HT-29 (cell line): ENCODE measurements at regions not wholly inside any gene's neighbourhood (a gene's known extent, or its start where the extent isn't known, plus 50 kb on each side); places are given as distances from the start of the nearest gene placed in this dataset.
"Not testable (repeated sequence)": the region's sequence is repeated elsewhere in the genome, so short reads cannot be mapped to it uniquely, and the experiment has no call there.

Source experiments
- DNase-seq: peaks from one replicate; pipeline ENCODE4 v3.0.0-alpha.2; 2015; ENCODE audit warnings: low spot score

DNA sequence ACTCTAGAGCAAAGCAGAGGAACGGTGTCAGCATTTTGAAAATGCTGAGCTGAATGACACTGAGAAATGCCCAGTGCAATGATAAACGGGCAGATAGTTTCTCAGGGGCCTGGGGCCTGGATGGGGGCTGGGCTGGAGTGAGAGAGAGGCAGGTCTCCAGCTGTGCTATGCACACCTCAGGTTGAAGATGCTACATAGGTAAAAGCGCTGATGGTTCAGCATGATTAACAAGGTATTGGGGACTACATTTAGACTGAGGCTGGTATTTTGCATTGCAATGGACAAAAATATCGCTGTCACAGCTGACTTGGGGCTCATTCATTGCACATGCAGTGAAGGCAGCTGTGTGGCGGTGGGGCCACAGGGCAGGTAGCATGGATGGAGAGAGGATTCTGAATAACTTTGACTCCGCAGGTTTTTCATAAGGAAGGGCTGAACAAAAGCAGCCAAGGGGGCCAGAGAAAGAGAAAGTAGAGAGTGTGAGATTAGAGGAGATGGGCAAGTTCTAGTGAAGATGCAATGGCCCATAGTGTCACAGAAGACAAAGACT, 290.8 kb upstream of the ZNF32 start:
- no peak for DNase-seq

- DNase-seq: no peak
Measured at GRCh38 chr10:43938810-43939209, 290.1 kb upstream of the ZNF32 start.

GRCh38 chr10:43931308-43931930, 282.7 kb upstream of the ZNF32 start:
- no peak for DNase-seq

- no peak for DNase-seq
Measured at GRCh38 chr10:43930777-43931176, 282.1 kb upstream of the ZNF32 start.

DNA sequence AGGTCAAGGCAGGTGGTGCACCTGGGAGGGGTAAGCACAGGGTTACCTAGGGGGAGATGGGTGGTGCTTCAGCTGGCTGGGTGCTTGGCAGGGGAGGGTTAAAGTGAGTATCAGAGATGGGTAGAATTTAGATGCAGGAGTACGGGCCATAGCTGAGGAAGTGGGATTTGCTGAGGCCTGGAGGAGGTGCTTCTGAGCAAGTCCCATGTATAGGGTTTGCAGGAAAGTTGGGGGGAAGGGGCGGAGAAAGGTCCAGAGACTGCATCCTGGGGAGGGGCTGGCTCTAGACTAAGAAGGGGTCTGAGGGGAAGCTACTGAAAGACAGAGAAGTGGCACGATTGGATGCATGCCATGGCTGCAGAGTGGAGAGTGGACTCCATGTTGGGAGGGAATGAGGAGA, 281.6 kb upstream of the ZNF32 start:
- no peak for DNase-seq

DNA sequence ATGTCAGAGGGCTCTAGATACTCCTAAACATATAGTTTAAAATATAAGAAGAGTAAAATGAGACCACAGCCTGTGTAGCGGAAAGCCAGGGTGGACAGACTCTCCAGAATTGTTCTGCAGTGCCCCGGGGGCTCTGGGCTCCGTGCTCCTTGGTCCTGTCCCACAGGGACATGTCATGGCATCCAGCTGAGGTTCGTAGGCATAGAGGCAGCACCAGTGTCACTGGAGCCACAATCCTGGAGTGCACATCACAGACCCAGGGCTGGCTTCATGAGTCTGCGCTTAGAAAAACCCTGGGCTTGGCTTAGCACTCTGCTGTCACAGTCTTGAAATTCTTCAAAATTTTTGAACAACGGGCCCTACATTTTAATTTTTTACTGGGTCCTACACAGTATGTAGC, 280.4 kb upstream of the ZNF32 start:
- DNase-seq: no peak

DNA sequence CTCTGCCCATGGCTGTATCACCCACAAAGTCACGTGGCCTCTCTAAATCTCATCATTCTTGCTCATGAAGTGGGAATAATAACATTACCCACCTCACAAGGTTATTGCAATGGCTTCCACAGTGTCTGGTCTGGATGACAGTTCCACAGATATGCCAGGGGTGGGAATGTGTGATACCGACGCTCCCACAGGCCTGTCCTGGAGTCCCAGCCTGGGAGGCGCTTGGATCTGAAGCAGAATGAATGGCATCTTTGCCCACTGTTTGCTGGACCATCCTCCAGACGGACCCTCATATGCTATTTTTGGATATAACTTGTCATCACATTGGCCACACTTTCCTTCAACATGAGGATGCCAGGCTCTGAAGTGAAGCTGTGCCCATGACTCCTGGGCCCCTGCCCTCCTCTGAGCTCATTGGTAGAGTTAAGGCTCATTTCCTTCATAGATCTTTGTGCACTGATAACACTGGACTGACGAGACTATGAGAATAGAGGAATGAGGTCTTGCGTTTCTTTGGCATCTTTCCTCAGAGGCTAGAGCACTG, 279.8 kb upstream of the ZNF32 start:
- no peak for DNase-seq

GRCh38 chr10:43926875-43927406, 278.3 kb upstream of the ZNF32 start:
- no peak for DNase-seq

- DNase-seq: no peak
Measured at GRCh38 chr10:43926371-43926770, 277.7 kb upstream of the ZNF32 start.

DNA sequence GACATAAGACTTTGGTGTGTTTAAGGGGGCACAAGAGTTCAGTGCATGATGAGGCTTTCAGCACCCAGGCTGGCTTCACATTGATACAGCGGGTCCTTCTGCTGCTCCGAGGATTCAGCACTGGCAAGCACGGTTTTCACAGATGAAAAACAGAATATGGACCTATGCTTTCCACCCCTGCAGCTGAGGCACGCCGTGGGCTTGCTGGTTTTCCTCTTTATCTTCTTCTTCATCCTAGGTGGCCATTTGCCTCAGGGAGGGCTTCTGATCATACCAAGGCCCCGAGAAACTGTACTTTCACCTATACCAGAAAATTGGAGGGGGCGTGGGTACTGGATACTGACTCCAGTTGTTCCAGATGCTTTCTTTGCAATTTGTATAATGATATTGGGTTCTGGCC, 277.1 kb upstream of the ZNF32 start:
- no peak for DNase-seq

DNA sequence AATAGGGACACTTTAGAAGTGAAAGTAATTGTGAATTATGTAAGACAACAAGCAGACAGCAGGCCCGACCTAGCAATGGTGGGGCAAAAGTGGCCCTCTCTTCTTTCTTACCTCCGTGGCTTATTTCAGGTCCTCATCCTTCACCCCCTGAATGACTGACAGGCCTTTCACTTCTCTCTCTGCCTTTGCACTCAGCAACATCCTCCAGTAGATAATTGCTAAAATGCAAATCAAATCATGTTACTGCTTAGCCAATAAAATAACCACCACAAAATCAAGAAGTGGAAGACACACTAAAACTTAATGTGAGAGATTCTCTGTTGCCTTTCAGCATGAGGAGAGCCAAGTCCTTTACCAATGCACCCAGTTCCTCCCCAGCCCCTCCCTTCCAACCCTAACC, 274.6 kb upstream of the ZNF32 start:
- DNase-seq: no peak

DNA sequence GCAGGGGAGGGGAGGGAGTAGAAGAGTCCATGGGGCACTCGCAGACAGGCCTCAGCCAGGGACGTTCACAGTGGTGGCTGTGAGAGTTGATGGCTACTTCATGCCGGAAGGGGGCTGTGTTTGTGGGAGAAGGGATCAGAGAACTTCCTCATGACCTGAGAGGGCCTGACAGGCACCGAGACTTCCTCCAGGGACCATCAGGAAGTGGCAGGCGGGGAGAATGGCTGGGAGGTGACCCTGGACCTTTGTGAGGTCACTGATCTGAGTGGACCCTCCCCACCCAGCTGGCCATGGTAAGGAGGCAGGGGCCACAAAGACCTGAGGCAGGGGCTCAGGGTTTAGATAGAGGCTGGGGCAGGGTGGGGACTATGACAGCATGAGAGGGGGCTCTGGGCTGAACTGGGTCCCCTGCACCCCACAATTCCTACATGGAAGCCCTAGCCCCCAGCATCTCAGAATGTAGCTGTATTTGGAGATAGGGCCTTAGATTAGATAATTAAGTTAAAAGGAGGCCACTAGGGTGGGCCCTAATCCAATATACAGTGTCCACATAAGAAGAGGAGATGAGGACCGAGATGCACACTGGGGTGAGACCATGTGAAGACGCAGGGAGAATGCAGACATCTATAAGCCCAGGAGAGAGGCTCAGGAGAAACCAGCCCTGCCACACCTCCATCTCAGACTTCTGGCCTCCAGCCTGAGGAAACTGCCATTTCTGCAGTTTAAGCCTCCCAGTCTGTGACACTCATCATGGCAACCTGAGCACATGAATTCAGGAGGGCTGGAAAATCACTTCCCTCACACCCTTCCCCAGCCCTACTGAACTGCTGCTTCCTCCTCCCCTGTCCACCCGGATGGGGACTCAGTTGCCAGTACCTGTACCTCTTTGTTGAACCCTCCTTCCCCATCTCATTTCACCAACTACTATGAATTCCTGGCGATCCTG, 273.9 kb upstream of the ZNF32 start:
- no peak for DNase-seq

GRCh38 chr10:43921881-43922280, 273.2 kb upstream of the ZNF32 start:
- DNase-seq: no peak

- no peak for DNase-seq
Measured at GRCh38 chr10:43921478-43921877, 272.8 kb upstream of the ZNF32 start.

DNA sequence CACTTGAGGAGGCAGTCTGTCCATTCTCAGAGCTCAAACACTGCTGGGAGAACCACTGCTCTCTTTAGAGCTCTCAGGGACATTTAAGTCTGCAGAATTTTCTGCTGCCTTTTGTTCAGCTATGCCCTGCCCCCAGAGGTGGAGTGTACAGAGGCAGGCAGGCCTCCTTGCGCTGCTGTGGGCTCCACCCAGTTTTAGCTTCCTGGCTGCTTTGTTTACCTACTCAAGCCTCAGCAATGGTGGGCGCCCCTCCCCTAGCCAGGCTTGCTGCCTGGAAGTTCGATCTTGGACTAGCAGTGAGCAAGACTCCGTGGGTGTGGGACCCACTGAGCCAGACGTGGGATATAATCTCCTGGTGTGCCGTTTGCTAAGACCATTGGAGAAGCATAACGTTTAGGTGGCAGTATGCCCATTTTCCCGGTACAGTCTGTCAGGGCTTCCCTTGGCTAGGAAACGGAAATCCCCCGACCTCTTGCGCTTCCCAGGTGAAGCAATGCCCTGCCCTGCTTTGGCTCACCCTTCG, 271.6 kb upstream of the ZNF32 start:
- DNase-seq: not testable (repeated sequence)

GRCh38 chr10:43913676-43914235, 265.1 kb upstream of the ZNF32 start:
- DNase-seq: no peak

DNA sequence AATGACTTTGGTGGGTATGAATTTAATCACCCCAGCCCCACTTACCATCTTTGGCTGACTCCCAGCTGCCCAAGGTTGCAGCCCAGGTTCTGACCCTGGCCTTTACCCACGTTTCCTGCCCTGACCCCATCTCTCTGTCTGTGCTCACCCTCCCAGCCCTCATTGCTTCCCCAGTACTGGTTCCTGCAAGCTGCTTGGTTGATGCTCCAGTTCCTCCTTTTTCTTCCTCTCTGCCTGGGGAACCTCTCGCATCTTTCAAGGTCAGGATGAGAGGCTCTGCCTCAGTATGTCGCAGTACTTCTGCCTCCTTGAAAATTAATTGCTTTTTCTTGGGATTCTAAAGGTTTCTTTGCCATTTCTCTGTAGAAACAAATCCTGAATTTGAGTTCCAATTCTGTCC, 263.8 kb upstream of the ZNF32 start:
- DNase-seq: no peak

GRCh38 chr10:43906490-43906889, 257.8 kb upstream of the ZNF32 start:
- DNase-seq: no peak

DNA sequence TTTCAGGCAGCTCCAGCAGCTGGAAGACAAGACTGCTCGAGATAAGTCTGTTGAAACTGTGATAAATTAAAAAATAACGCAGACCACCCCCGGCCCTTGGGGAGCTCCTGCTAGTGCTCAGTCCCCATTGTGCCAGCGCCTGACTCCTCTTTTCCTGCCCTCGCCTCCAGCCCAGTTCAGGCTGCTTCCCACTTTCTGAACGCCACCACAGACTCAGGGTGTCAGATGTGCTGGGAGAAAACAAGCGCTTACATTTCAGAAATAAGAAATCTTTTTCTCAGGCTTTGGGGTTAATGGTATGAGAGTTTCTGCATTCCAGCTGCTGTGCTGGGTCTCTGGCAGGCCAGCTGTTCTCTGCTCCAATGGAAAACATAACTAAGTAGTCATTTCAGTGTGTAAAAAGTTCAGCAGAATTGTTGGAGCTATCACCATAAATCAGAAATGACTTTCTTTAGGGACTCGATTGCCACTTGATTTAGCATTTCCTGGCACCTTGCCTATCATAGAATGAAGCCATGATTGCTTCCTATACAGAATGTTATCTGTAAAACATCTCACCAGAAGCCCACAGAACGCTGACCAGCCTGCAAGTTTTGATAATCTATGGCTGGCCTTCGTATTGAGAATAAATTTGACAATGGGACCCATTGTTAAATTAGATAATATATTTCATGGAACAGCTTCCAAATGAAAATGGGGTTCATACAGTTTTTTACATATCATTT, 257.0 kb upstream of the ZNF32 start:
- no peak for DNase-seq

DNA sequence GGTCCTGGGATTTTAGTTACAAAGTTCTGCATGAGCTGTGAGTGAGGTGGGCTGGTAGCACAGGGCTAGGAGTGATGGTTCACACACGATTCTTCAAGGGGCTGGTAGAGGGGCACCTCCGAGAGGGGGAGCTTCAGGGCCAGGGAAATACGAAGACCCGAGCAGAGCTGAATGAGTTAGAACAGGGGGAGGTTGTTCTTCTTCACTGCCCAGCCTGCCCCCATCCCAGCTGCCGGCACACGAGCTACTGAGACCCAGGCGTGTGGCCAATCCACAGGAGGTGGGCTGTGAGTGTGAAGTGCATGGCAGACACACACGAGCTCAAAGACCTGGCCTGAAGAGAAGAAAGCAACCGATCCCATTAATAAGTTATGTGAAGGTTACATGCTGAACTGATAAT, 256.2 kb upstream of the ZNF32 start:
- no peak for DNase-seq

DNA sequence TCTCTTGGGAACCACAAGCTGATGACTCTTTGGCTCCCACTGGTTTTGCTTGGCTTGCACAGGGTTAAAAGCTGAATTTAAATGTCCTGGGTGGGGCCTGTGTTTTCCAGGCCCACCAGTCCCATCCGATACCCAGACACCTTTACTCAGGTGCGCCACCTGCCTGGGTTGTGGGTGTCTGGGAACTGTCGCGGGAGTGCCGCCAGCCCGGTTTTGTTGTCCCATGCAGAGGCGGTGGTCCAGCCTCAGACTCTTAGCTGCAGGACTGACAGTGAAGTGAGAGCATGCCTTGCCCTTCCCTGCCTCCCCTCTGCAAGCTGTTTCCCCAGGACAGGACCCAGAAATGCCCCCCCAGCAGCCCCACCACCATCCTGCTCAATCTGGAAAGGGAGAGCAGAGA, 255.6 kb upstream of the ZNF32 start:
- no peak for DNase-seq
